DOHH2 (cell line): ENCODE measurements at regions not wholly inside any gene's neighbourhood (a gene's known extent, or its start where the extent isn't known, plus 50 kb on each side); places are given as distances from the start of the nearest gene placed in this dataset.

ENCODE experiments used
- EZH2phosphoT487 ChIP-seq: fragments of 200-600 bp; sonication (generic); IDR thresholded peaks from 2 replicates; pipeline ENCODE4 v1.6.1; 2017; ENCODE audit warnings: borderline replicate concordance, mild to moderate bottlenecking, antibody characterized with exemption, low read length, moderate library complexity, mixed read lengths
- TF ChIP-seq, protein P1 (sequence below): fragments of 200-600 bp; sonication (generic); IDR thresholded peaks from one replicate; pipeline ENCODE4 v1.5.1; 2014; ENCODE audit warnings: antibody characterized with exemption, mild to moderate bottlenecking, low read depth, low read length; ENCODE audit not compliant: poor library complexity, severe bottlenecking

DNA sequence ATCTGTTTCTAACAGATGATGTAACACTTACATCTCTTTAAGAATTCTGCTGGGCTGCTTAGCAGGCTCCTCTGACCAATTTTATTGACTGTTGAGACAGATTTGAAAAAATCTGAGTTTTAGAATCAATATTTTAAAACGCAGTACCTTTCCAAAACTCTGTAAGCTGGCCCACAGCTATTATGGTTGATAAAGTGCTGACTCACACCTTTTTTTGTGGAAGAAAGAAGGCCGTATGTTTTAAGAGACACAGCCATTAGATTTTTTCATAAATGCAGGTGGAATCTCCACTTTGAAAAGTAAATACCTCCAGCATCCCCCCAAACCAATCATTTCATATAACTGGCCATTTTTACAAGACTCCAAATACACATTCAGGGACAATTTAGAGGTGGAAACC lies 82.2 kb downstream of the TBXT start:
- TF ChIP-seq, protein P1, sequence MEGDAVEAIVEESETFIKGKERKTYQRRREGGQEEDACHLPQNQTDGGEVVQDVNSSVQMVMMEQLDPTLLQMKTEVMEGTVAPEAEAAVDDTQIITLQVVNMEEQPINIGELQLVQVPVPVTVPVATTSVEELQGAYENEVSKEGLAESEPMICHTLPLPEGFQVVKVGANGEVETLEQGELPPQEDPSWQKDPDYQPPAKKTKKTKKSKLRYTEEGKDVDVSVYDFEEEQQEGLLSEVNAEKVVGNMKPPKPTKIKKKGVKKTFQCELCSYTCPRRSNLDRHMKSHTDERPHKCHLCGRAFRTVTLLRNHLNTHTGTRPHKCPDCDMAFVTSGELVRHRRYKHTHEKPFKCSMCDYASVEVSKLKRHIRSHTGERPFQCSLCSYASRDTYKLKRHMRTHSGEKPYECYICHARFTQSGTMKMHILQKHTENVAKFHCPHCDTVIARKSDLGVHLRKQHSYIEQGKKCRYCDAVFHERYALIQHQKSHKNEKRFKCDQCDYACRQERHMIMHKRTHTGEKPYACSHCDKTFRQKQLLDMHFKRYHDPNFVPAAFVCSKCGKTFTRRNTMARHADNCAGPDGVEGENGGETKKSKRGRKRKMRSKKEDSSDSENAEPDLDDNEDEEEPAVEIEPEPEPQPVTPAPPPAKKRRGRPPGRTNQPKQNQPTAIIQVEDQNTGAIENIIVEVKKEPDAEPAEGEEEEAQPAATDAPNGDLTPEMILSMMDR = no peak
- TF ChIP-seq EZH2phosphoT487 = no peak
